Epithelial cell of esophagus (primary cell): ENCODE measurements at regions not wholly inside any gene's neighbourhood (a gene's known extent, or its start where the extent isn't known, plus 50 kb on each side); places are given as distances from the start of the nearest gene placed in this dataset.

Experiments used
- DNase-seq: peaks from one replicate; pipeline ENCODE4 v3.0.0; 2010; ENCODE audit warnings: low read depth
- H3K4me3 ChIP-seq: 2 replicates; pipeline ENCODE4 v1.5.1; 2011; ENCODE audit warnings: mild to moderate bottlenecking, low read length, control low read depth
- TF ChIP-seq, protein P1 (sequence below): IDR thresholded peaks from 2 replicates; pipeline ENCODE4 v1.5.1; 2011; ENCODE audit warnings: low read depth, mild to moderate bottlenecking, low read length, control low read depth, inconsistent platforms; ENCODE audit not compliant: insufficient read depth; ENCODE audit errors: missing control alignments

DNA sequence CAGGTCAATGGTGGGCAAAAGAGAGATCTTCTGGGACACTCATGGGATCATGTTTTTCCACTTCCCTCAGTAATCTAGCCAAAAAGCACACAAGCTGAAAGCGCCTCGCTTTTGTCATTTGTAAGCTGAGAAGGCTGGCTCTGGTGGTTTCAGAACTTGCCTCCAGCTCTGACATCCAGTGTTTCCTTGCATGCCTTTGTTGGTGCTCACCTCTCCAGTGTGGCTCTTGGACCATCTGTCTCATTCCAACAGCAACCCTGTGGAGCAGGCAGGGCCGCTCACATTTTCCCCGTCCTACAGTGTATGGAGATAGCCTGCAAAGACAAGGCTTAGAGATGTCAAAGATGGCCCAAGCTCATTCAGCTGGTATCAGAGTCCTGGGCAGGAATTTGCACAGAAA lies 160.8 kb upstream of the KLF4 start:
- no peak for DNase-seq
- TF ChIP-seq, protein P1, sequence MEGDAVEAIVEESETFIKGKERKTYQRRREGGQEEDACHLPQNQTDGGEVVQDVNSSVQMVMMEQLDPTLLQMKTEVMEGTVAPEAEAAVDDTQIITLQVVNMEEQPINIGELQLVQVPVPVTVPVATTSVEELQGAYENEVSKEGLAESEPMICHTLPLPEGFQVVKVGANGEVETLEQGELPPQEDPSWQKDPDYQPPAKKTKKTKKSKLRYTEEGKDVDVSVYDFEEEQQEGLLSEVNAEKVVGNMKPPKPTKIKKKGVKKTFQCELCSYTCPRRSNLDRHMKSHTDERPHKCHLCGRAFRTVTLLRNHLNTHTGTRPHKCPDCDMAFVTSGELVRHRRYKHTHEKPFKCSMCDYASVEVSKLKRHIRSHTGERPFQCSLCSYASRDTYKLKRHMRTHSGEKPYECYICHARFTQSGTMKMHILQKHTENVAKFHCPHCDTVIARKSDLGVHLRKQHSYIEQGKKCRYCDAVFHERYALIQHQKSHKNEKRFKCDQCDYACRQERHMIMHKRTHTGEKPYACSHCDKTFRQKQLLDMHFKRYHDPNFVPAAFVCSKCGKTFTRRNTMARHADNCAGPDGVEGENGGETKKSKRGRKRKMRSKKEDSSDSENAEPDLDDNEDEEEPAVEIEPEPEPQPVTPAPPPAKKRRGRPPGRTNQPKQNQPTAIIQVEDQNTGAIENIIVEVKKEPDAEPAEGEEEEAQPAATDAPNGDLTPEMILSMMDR, result no peak
- no peak overlapping the region for H3K4me3 ChIP-seq

DNA sequence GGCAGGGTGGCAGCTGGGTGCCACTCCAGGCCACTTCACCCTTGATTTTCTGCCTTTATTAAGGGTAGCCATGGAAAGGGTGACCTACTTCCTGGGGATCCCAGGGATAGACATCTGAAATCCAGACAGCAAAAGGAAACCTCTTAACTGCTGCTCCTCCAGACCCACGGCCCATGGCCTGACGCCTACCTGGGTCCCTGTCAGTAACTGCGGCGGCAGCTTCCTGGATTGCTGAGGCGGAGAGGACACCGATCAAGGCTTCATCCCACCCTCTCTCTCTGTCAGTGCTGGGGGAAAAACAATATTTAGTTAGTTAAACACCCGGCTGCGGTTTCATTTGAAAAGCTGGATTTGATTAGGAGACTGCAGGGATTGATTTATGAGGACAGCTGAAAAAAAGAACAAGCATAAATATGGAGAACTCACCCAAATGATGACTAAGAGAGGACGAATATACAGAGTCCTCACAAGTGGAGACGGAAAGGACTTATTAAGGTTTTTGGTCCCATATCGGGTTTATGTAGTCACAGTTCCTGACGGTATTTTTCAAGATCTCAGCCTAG lies 158.7 kb upstream of the KLF4 start:
- no peak for DNase-seq
- H3K4me3 ChIP-seq, result no peak overlapping the region

DNA sequence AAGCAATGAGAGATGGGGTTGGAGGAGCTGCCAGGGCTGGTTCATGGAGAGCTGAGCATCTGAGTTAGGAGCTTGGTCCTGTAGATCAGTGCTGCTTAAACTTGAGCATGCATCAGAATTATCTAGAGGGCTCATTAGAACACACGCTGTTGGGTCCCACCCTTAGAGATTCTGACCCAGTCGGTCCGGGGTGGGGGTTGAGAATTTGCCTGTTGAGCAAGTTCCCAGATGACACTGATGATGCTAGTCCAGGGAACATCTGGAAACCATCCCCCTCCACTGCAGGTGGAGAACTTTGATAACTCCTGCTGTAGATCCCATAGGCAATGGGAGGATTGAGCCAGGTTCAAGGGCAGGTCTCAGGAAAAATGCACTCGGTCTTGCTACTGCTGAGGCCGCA lies 158.0 kb upstream of the KLF4 start:
- no peak for DNase-seq
- H3K4me3 ChIP-seq, result no peak overlapping the region
- TF ChIP-seq, protein P1, result no peak

More for the DNA sequence above, 158.7 kb upstream of the KLF4 start:
- TF ChIP-seq, protein P1, result no peak

DNA sequence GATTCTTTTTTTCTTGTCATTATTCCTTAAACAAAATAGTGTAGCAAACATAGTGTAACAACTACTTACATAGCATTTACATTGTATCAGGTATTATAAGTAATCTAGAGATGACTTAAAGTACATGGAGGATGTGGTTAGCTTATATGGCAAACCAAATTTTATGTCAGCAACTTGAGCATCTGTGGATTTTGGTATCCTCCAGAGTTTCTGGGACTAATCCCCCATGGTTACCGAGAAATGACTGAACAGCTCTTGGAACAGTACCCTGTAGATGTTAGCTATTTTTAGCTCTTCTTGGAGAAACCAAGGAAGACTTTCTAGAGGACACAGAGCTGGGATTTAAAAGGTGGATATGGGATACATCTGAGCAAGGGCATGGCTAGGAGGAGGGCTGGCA lies 157.6 kb upstream of the KLF4 start:
- TF ChIP-seq, protein P1, result no peak
- DNase-seq, result no peak

DNA sequence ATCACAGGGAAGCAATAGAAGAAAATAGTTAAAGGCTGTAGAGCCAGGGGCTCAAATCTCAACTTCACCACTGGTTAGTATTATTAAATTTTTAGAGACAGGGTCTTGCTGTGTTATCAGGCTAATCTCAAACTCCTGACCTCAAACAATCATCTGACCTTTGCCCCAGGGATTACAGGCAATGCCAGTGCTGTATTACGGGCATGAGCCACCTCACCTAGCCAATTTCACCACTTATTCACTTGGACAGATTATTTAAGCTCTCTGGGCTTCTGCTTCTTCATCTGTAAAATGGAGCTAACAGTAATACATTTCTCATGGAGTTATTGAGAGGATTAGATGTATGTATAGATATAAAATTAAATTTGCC lies 155.9 kb upstream of the KLF4 start:
- DNase-seq, result no peak
- no peak overlapping the region for H3K4me3 ChIP-seq
- TF ChIP-seq, protein P1, result no peak

More for the DNA sequence above, 157.6 kb upstream of the KLF4 start:
- no peak overlapping the region for H3K4me3 ChIP-seq

DNA sequence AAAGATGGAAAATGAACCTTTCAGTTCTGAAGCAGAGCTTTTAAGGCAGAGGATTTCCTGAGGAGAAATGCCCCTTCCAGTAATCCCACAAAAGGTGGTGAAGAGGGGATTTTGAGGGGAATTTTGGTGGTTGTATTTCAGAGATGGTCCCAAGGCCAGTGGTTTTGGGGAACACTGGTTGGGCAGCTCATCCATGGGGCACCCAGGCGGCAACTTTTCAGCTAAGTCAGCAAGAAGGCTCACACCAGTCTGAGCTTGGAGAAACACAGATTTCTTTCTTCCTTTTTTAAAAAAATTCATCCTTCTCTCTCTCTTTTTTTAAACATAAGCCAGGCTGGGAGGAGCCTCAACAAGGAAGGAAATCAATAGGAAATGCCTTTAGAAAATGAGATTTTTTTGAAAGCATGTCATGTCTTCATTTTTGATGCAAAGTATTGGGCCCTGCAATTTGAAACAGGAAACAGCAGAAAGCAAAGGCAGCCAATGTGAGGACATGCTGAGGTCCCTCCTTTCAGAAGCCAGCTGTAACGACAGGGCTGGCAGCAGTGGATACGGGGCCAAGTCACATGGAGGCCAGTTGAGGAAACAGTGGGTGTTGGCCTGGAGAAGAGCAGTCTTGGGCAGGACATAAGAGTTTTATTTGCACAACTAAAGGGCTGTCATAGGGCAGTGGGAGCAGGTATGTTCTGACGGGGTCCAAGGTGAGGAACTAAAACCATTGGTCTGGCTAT lies 155.3 kb upstream of the KLF4 start:
- no peak for DNase-seq
- no peak overlapping the region for H3K4me3 ChIP-seq
- TF ChIP-seq, protein P1, result no peak

DNA sequence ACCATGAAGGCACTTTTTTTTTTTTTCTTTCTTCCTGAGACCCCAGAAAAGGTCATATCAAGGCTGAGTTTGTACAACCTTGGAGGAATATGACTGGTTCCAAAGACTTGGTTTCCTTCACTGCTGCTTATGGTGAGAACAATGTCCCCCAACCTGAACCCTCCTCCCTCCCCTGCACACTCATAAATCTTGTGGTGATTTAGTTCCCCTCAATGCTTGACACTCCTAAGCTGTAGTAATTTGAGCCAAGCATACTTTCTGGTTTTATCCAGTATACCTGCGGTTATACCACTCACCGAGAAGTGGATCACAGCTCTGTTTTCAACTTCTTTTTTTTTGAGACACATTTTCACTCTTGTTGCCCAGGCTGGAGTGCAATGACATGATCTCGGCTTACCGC lies 149.9 kb upstream of the KLF4 start:
- H3K4me3 ChIP-seq, result no peak overlapping the region
- TF ChIP-seq, protein P1, result no peak

More for the DNA sequence above, 149.9 kb upstream of the KLF4 start:
- DNase-seq, result no peak
